OCI-LY3 (cell line): ENCODE measurements at regions not wholly inside any gene's neighbourhood (a gene's known extent, or its start where the extent isn't known, plus 50 kb on each side); places are given as distances from the start of the nearest gene placed in this dataset.

Source experiments
- H2AFZ ChIP-seq: fragments of 200-600, 300-600 bp; shearing (Covaris generic); 2 replicates; pipeline ENCODE4 v1.6.0; 2014; ENCODE audit warnings: antibody characterized with exemption, low read depth, low read length
- H3K27ac ChIP-seq: fragments of 200-600, 300-600 bp; sonication (generic); 2 replicates; pipeline ENCODE4 v1.5.1; 2014; ENCODE audit warnings: mild to moderate bottlenecking, low read length, moderate library complexity, mixed read lengths
- H3K27me3 ChIP-seq: fragments of 200-600, 300-600 bp; sonication (generic); 2 replicates; pipeline ENCODE4 v1.6.1; 2014; ENCODE audit warnings: low read depth, low read length, mixed read lengths
- H3K36me3 ChIP-seq: fragments of 200-600, 300-600 bp; sonication (generic); replicated peaks from 2 replicates; pipeline ENCODE3; 2014; ENCODE audit warnings: low read depth, low read length, mixed read lengths
- H3K4me1 ChIP-seq: fragments of 300-600, 200-600 bp; sonication (generic); 2 replicates; pipeline ENCODE4 v1.6.1; 2014; ENCODE audit warnings: low read length, mixed read lengths
- H3K4me2 ChIP-seq: fragments of 200-600, 300-600 bp; sonication (generic); 2 replicates; pipeline ENCODE4 v1.6.1; 2014; ENCODE audit warnings: low read length, mixed read lengths
- H3K4me3 ChIP-seq: fragments of 300-600, 200-600 bp; sonication (generic); 2 replicates; pipeline ENCODE4 v1.5.1; 2014; ENCODE audit warnings: antibody characterized with exemption, mild to moderate bottlenecking, low read length, moderate library complexity
- H3K79me2 ChIP-seq: fragments of 300-600, 200-600 bp; shearing (Covaris generic); 2 replicates; pipeline ENCODE4 v1.6.1; 2014; ENCODE audit warnings: mild to moderate bottlenecking, low read length, mixed read lengths
- H3K9ac ChIP-seq: fragments of 300-600, 200-600 bp; shearing (Covaris generic); 2 replicates; pipeline ENCODE4 v1.6.0; 2014; ENCODE audit warnings: mild to moderate bottlenecking, low read length, moderate library complexity
- H3K9me3 ChIP-seq: fragments of 200-600, 300-600 bp; shearing (Covaris generic); 2 replicates; pipeline ENCODE4 v1.6.1; 2014; ENCODE audit warnings: low read length, mixed read lengths; ENCODE audit not compliant: insufficient read depth
- H4K20me1 ChIP-seq: fragments of 200-600, 300-600 bp; sonication (generic); 2 replicates; pipeline ENCODE4 v1.6.1; 2016; ENCODE audit warnings: low read length, mixed read lengths; ENCODE audit not compliant: insufficient read depth
- EZH2phosphoT487 ChIP-seq: fragments of 200-600 bp; shearing (Covaris generic); IDR thresholded peaks from 2 replicates; pipeline ENCODE4 v1.6.1; 2018; ENCODE audit warnings: antibody characterized with exemption, mixed run types, low read depth
- TF ChIP-seq, protein P1 (sequence below): fragments of 200-600, 300-600 bp; sonication (generic); IDR thresholded peaks from 2 replicates; pipeline ENCODE4 v1.5.1; 2014; ENCODE audit warnings: antibody characterized with exemption, low read length, low read depth

GRCh38 chr17:79177877-79178276 is 103.3 kb downstream of the ENGASE start:
- Histone ChIP-seq H4K20me1 (no peaks in the 10 kb centered on the region), H3K9ac (no peak overlapping the region), H3K4me3 (no peak overlapping the region), H2AFZ (no peak overlapping the region), H3K27ac (no peak overlapping the region), H3K27me3 (0 out of 2 replicates have a peak, but pooled peaks cover 2% of the 10 kb centered on the region), H3K9me3 (no peaks in the 10 kb centered on the region), H3K4me2 (no peak overlapping the region), H3K79me2 (no peaks in the 10 kb centered on the region), H3K36me3 (no peaks in the 10 kb centered on the region), H3K4me1 (no peaks in the 10 kb centered on the region)
- TF ChIP-seq, protein P1, sequence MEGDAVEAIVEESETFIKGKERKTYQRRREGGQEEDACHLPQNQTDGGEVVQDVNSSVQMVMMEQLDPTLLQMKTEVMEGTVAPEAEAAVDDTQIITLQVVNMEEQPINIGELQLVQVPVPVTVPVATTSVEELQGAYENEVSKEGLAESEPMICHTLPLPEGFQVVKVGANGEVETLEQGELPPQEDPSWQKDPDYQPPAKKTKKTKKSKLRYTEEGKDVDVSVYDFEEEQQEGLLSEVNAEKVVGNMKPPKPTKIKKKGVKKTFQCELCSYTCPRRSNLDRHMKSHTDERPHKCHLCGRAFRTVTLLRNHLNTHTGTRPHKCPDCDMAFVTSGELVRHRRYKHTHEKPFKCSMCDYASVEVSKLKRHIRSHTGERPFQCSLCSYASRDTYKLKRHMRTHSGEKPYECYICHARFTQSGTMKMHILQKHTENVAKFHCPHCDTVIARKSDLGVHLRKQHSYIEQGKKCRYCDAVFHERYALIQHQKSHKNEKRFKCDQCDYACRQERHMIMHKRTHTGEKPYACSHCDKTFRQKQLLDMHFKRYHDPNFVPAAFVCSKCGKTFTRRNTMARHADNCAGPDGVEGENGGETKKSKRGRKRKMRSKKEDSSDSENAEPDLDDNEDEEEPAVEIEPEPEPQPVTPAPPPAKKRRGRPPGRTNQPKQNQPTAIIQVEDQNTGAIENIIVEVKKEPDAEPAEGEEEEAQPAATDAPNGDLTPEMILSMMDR = no peak
- no peak for TF ChIP-seq EZH2phosphoT487

DNA sequence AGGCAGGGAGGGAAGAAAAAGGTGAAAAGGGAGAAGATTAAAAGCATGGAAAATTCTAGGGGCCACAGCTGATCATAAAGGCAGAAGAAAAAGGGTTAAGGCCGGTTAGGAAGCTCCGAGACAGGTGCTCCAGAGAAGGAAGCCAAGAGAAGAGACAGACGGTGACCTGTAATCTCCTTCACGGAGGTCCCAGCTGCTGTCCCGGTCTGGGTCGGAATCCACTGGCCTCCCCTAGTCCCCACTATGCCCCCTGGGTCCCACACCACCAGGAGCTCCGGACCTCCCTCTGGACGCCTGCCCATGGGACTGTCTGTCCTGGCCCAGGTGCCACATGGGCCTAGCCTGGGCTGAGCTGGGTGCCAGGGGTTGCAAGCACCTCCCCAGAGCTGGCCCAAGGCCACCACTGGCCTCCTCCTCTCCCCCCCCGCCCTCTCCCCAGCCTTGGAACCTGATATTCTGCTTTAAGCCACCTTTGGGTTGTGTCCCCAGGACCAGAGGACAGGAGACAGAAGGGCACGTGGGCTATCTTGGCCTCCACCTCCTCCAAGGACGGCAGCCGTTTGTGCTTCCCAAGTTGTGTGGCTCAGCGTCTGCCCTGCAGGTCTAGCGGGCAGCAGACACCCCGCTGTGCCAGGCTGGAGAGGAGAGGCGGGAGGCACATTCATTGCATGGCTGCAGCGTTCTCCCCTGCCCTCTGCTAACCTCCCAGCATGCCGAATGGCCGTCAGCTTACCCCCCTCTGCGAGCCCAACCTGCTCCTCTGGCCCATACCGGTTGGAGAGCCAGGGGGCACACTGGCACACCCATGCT is 102.4 kb downstream of the ENGASE start:
- H3K36me3 ChIP-seq = no peaks in the 10 kb centered on the region
- H3K4me2 ChIP-seq = no peak overlapping the region
- no peak overlapping the region for H2AFZ ChIP-seq
- no peak for TF ChIP-seq EZH2phosphoT487
- TF ChIP-seq, protein P1 = no peak
- H3K27me3 ChIP-seq = 0 out of 2 replicates have a peak, but pooled peaks cover 2% of the 10 kb centered on the region
- H3K4me1 ChIP-seq = no peaks in the 10 kb centered on the region
- no peak overlapping the region for H3K27ac ChIP-seq
- no peaks in the 10 kb centered on the region for H3K9me3 ChIP-seq
- H4K20me1 ChIP-seq = no peaks in the 10 kb centered on the region
- no peak overlapping the region for H3K4me3 ChIP-seq
- no peaks in the 10 kb centered on the region for H3K79me2 ChIP-seq
- H3K9ac ChIP-seq = no peak overlapping the region

GRCh38 chr17:79174905-79175856 is 100.6 kb downstream of the ENGASE start:
- H3K4me1 ChIP-seq = no peaks in the 10 kb centered on the region
- H3K79me2 ChIP-seq = no peaks in the 10 kb centered on the region
- no peaks in the 10 kb centered on the region for H4K20me1 ChIP-seq
- TF ChIP-seq, protein P1 = no peak
- TF ChIP-seq EZH2phosphoT487 = no peak
- H3K4me2 ChIP-seq = no peak overlapping the region
- H3K27me3 ChIP-seq = 0 out of 2 replicates have a peak, but pooled peaks cover 2% of the 10 kb centered on the region
- no peaks in the 10 kb centered on the region for H3K36me3 ChIP-seq
- no peaks in the 10 kb centered on the region for H3K9me3 ChIP-seq
- no peak overlapping the region for H2AFZ ChIP-seq
- H3K4me3 ChIP-seq = no peak overlapping the region
- no peak overlapping the region for H3K9ac ChIP-seq
- H3K27ac ChIP-seq = no peak overlapping the region
